HG02970 (cell line): ENCODE measurements at regions not wholly inside any gene's neighbourhood (a gene's known extent, or its start where the extent isn't known, plus 50 kb on each side); places are given as distances from the start of the nearest gene placed in this dataset.
"Not testable (repeated sequence)": the region's sequence is repeated elsewhere in the genome, so short reads cannot be mapped to it uniquely, and the experiment has no call there.

Experiments
- ATAC-seq: cut with Tn5 transposase; IDR thresholded peaks from one replicate; pipeline ENCODE4 v1.9.1; 2021; ENCODE audit warnings: mild to moderate bottlenecking, moderate library complexity, moderate number of reproducible peaks; ENCODE audit not compliant: unreplicated experiment, low FRiP score

DNA sequence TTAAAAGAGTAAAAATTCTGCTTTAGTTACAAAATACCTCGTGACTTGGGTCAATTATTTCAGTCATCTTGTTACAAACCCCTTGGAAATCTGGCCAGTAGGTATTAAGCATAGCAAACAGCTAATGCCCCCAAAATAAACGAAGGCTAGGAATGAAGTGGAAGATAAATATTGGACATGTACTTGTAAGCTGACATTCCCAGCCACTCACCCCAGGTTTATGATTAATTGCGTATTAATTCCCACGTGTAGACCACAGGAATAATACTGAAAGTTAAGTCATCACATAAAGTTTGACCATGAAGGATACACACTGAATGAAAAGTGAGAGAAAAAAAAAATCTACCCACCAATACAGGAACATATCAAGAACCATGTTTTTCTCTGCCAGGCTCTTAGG lies 936.5 kb upstream of the ADGRB3 start:
- no peak for ATAC-seq

DNA sequence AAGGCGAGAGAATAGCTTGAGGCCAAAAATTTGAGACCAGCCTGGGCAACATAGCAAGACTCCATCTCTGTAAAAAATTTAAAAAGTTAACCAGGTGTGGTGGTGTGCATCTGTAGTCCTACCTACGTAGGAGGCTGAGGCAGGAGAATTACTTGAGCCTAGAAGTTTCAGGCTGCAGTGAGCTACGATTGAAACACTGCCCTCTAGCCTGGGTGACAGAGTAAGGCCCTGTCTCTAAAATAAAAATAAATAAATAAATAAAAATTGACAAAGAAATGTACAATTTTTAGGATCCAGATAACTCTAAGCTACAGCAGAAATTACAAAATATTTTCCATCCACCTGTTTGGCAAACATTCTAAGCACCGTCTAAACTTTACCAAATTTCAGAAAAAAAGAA lies 941.0 kb upstream of the ADGRB3 start:
- no peak for ATAC-seq

DNA sequence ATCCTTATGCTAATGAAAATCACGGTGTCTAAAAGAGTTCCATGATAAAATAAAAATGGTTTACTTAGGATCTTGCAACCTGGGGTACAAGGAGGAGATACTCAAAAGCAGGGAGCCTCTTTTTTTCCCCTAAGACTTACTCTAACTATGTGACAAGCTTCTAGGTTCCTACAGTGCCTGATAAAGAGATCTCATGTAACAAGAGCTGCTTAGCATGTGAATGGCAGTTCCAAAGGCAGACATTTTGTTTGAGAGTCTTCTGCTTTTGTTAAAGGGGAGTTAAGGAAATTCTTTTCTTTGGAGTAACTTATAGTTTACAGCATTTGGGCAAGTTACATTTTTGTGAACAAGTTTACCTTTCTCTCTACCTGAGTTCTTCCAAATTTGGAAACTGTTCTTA lies 945.8 kb upstream of the ADGRB3 start:
- ATAC-seq = no peak

DNA sequence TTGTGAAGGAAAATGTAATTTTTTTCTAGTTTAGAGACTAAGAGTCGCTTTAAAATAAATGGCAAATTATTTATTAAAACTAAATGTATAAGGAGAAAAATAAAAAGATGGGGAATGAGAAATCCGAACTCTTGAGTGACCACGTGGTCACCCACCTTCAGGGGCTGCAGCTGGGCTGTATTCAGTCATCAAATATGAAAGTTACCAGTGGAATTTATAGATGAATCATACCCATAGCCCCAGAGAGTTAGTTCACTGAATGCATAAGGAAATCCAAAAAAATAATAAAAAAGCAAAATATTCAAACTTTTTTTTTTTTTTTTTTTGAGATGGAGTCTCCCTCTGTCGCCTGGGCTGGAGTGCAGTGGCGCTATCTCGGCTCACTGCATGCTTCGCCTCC lies 947.7 kb upstream of the ADGRB3 start:
- ATAC-seq = no peak

DNA sequence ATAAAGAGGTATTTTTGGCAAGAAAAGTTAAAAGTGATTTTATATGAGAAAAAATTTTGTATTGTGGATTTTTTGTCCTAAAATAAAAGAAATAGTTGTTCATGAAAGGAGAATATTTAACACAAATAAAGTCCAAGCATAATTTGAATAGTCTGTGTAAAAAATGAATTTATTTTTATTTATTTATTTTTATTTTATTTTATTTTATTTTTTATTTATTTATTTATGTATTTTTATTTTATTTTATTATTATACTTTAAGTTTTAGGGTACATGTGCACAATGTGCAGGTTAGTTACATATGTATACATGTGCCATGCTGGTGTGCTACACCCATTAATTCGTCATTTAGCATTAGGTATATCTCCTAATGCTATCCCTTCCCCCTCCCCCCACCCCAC lies 948.9 kb upstream of the ADGRB3 start:
- ATAC-seq = not testable (repeated sequence)

DNA sequence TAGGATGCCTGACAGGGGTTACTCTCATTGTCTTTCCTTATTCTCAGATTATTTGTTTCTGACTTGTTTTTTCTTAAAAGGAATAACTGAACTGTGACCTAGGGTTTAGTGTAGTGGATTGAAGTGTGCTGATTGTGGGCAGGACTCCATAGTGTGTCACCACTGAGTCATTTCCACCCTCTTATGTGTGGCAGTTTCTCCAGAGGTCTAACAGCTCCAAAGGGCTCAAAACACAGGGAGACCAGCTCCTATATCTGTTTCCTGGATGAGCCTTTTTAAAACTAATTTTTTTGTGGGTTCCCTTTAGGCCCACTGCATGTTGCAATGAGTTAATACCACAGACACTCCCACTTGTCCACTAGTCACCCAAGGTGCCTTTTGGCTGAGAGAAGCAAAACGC lies 951.1 kb upstream of the ADGRB3 start:
- ATAC-seq = no peak

DNA sequence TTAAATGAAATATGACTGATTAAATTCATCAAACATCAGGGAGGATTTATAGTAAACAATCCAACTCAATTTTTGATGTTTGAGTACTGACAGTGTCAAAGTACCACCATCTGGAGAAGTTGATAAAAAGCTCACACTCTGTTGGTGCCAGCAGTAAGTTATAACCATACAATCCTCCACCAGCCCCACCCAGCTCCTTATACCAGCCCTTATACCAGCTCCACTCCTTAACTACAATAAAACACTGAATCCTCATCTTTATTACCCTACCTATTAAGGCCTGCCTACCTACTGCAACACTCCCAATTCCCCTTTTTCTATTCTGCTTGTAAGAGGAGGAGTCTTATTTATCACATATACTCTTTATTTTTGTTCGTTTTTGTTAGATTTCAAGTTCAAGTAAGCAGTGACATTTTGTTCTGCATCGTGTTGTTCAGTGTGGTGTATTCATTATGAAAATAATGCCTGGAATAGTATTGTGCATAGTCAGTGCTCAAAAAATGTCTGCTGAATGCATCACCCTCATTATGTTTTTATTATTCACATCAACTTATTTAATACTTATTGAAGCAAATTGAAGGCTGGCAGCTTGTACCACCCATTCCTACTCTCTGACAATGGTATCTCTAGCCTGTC lies 954.7 kb upstream of the ADGRB3 start:
- no peak for ATAC-seq

DNA sequence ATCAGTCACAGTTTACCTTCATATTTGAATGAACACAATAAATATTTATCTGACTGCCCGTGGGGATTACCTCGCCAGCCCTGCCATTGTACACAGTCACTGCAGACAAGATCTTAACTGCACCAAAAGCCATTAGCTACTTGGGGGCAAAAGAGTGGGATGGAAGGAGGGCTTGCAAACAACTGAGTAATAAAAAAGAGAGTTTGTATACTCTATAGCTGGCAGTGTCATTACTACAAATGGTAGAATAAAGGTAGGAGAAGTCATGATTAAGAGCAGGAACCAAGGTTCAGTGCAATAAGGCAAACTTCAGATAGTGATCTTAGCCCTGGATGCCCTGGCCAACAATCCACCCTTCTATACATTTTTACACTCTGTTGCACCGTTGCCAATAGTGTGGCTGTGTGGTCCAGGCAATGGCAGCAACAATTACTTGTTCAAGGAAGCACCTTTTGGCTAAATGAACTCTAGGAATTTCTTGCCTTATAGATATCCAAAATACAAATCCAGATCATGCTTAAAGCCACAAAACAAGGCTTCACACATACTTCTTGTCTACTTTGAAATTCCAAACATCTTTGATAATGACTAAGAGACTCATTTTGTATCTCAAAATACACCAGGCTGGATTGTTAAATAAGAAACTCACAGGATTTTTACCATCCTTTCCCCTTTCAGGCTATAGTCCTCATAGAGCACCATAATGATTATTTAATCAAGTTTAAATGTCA lies 955.4 kb upstream of the ADGRB3 start:
- no peak for ATAC-seq

DNA sequence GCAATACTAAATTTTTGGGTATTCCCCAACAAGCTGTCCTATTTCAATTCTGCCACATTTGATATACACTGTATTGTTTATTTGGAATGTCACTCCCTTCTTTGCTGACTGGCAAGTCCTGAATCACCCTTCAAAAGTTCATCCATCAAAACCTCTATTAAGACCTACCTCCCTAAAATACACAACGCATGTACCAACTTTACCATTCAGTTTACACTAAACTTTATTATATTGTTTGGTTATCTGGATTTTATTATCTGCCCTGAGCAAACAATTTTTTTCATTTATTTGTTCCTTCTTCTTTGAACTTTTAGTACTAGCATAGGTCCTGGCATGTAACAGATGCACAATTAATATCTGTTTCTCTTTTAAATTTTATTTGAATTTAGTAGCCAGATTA lies 958.2 kb upstream of the ADGRB3 start:
- ATAC-seq = no peak

DNA sequence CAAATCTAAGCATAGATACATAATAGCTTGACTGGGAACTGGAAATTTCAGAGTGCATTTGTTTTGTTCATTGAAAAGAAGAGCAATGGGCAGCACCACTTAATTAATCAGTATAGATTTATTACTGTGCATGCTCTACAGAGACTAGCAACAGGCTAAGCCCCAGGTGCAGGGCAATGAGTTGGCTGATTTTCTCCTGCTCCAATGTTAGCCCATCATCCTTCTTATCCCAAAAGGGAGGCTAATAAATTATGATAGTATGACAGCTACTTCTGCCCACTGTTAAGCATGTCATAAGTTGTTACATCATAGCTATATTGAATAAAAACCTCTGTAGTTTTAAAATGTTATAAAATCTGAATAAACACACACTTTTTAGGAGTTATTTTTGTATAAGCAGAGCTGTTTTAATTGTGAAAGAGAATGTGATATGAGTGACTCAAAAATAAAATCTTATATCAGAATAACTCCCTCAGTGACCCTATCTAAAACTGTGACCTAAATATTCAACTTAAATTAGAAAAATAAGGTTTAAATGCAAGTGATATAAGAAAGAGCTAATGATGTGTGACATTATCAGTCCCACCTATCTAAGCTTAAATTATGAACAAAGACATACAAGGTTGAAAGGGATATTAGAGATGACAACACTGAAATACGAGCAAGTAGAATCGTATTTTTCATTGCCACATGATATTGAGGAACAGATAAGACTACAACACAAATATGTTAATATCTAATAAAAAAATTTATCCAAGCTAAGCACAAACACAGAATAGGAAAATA lies 967.3 kb upstream of the ADGRB3 start:
- ATAC-seq = no peak

DNA sequence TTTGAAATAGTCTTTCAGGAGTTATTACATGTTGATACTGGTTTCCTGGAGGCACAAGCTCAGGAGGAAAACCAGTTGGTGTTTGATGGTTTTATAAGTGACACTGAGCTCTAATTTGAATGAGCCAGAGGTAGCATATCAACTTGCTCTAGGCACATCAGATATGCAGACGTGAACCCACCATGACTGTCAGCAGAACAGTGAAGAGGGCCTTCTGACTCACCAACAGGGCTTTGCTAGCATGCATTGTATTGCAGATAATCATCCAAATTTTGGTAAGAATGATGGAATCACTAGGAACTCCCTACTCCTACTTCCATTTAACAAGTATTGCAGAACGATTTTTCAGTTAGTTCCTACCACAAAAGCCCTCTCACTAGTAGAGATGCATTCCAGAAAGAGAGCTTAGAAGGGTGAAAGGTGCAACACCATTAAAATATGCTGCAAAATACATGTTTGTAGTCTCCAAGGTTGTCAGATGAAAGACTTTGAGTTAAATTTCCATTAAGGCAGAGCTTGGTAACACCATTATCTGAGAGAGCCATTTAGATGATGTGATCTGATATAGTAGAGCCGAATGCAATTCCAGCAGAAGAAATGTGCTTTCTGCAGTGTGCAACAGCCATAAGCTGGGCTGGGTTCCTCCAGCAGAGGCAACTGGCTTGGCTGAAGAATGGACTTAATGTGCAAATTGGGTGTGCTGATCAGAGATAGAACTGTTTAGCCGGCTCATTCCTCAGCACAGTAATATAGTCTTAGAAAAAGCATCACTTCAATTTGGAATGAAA lies 968.7 kb upstream of the ADGRB3 start:
- ATAC-seq = no peak

DNA sequence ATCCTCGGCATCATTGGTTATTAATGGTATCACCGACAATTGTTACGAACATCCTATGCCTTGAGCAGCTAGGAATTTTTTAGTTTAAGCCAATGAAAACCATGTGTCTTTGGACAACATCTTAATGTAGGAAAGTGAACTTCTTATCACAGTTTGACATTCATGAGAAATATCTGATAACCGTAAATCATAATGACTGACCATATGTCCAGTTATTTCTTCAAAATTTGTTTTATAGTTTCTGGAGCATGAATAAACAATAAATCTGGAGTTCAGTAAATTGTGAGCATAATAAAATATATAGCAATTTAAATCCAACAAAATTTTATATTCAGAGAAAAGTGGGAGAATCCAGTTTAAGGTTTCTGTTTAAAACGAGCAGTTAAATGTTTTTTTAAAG lies 970.1 kb upstream of the ADGRB3 start:
- no peak for ATAC-seq

DNA sequence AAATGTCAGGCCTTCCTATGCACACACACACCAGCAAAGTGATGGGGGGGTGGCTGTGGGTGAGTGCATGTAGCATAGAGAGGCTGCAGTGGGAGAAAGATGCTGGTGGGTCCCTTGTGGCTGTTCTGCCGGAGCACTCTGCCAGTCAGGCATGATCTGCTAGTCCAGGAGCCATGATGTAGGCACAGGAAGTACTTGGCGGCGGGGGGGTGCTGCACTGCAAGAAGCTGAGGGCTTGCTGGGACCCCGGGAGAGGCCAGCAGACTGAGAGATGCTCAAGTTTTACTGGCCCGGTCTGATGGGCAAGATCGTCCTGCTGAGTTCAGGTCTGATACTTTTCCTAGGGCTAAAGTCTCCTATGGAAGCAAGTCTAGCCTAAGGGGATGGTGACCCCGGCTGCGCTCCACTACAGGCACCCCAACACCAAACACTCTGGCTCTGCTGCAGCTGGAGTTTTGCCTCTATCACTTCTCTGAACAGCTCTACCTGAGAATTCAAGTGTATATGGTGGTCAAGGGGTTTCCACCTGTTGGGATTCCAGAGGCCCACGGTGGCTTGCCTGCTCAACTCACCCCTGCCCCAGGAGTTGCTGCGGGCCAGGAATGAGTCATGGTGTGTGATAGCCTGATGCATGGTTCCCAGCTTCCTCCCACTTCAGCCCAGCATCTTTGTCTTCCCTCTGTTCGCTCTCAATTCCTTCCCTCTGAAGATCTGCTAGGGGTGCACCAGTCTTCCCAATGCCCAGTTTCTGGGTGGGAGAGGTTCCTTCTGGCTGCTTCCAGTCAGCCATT lies 971.8 kb upstream of the ADGRB3 start:
- no peak for ATAC-seq

DNA sequence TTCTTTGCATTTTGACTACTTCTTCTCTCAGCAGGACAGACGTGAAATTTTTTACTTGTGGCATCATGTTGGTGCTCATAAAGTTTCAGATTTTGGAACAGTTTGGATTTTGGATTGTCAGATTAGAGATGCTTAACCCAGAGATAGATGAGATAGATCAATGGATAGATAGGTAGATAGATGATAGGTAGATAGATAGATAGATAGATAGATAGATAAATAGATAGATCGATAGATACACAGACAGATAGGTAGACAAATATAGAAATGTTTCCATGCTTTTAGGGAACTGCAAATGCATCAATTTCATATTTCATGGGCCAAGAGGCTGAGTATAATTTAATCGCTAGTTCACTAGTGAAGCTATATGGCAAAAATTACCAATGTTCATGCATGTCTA lies 981.5 kb upstream of the ADGRB3 start:
- no peak for ATAC-seq

DNA sequence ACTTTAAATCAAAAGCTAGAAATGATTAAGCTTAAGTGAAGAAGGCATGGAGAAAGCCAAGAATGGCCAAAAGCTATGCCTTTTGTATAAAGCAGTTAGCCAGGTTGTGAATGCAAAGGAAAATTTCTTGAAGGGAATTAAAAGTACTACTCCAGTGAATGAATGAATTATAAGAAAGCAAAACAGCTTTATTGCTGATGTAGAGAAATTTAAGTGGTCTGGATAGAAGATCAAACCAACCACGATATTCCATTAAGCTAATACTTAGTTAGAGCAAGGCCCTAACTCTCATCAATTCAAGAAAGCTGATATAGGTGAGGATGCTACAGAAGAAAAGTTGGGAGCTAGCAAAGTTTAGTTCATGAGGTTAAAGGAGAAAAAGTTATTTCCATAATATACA lies 988.5 kb upstream of the ADGRB3 start:
- no peak for ATAC-seq

DNA sequence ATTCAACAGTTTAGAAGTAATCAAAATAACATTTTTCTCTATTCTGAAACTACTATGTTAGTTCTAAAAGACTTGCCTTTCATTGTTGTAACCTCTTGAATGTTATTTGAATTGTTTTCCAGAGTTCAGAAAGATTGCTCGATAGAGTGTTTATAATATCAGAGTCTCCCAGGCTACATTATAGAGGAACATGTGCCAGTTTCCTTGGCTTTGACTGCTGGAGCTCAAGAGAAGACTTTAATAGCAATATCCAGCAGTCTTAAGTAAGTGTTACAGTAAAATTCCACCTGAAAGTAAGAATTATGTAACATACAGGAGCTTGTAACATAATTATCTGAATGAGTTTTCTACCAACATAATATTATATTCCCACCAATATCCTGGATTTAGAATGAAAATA lies 991.8 kb upstream of the ADGRB3 start:
- no peak for ATAC-seq

DNA sequence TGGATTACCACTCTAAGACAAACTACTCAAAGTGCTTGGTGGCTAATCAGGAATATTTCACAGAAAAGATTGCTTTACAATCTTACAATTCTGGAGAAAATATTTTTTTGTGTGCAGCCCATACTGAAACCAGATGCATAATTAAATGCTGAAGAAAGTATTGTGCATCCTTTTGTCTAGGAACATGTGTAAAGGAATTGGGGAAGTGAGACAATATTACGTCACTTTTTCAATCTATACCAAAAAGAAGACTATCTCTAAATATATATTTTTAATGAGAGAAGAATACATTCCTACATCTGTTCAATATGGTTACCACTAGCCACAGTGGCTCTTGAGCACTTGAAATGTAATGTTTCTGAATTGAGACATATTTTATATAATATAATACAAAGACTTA lies 992.5 kb upstream of the ADGRB3 start:
- ATAC-seq = no peak

DNA sequence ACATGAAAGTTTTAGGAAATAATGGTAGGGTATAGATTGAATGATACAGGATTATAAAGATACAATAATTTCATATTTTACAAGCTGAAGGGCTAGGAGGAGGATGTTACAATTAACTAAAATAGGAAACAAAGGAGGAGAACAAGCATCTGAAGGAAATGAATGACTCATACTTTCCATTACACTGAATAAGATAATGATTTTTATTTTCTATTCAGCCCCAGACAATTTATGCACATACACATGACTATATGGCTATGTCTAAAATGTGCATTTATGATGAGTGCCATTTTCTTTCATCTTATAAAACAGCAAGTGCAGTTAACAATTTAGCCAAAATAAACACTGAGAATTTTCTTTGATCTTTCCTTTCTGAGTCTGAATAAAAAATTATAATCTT lies 994.6 kb upstream of the ADGRB3 start:
- no peak for ATAC-seq

DNA sequence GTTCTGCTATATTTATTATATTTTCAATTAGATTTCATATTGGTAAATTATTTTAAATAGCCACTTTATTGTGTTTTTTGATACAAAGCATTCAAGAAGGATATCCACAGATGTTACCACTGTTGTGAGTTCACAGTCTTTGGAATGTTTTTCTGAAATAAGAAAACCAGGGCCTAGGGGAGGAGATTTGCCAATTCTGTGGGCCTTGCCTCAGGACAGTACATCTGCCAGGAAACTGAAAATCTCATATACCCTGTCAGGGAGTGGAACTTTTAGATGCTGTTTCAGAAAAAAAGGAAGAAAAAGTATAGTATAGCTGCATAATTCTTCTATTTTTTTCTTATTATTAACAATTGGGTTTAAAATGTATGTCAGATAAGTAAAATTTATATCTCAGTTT lies 995.9 kb upstream of the ADGRB3 start:
- ATAC-seq = no peak

DNA sequence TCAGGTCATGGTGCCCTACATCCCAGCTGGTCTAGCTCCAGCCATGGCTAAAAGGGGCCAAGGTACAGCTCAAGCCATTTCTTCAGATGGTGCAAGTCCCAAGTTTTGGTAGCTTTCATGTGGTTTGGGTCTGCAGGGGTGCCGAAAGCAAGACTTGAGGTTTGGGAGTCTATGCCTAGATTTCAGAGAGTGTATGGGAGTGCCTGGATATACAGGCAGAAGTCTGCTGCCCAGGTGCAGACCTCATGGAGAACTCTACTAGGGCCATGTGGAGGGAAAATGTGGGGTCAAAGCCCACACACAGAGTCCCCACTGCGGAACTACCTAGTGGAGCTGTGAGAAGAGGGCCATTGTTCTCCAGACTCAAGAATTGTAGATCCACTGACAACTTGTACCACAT lies 1000.9 kb upstream of the ADGRB3 start:
- no peak for ATAC-seq
